ENCODE measurements at regions not wholly inside any gene's neighbourhood (a gene's known extent, or its start where the extent isn't known, plus 50 kb on each side); places are given as distances from the start of the nearest gene placed in this dataset.

GRCh38 chr12:89946518-89947135 lies 238.0 kb upstream of the ATP2B1 start:
- no peak for DNase-seq

- no peak for DNase-seq
These were observed 236.5 kb upstream of the ATP2B1 start for GRCh38 chr12:89945123-89945522.

GRCh38 chr12:89943463-89943862 lies 234.8 kb upstream of the ATP2B1 start:
- DNase-seq: no peak

- DNase-seq: no peak
These were observed 232.8 kb upstream of the ATP2B1 start for GRCh38 chr12:89941436-89941835.

- no peak for DNase-seq
These were observed 231.0 kb upstream of the ATP2B1 start for GRCh38 chr12:89939522-89940215.

GRCh38 chr12:89936631-89937030 lies 228.0 kb upstream of the ATP2B1 start:
- no peak for DNase-seq

GRCh38 chr12:89935850-89936249 lies 227.2 kb upstream of the ATP2B1 start:
- no peak for DNase-seq

GRCh38 chr12:89933911-89934310 lies 225.3 kb upstream of the ATP2B1 start:
- no peak for DNase-seq

- DNase-seq: no peak
These were observed 224.3 kb upstream of the ATP2B1 start for GRCh38 chr12:89932954-89933353.

GRCh38 chr12:89928467-89928866 lies 219.8 kb upstream of the ATP2B1 start:
- no peak for DNase-seq

- DNase-seq: no peak
These were observed 218.6 kb upstream of the ATP2B1 start for GRCh38 chr12:89927226-89927698.

GRCh38 chr12:89924191-89924590 lies 215.6 kb upstream of the ATP2B1 start:
- DNase-seq: no peak

GRCh38 chr12:89923091-89923490 lies 214.5 kb upstream of the ATP2B1 start:
- no peak for DNase-seq

GRCh38 chr12:89920866-89921265 lies 212.2 kb upstream of the ATP2B1 start:
- DNase-seq: no peak

- DNase-seq: no peak
These were observed 210.7 kb upstream of the ATP2B1 start for GRCh38 chr12:89919241-89919906.

- DNase-seq: no peak
These were observed 209.7 kb upstream of the ATP2B1 start for GRCh38 chr12:89918172-89918846.

GRCh38 chr12:89909753-89910152 lies 201.1 kb upstream of the ATP2B1 start:
- DNase-seq: no peak

GRCh38 chr12:89907659-89908058 lies 199.0 kb upstream of the ATP2B1 start:
- DNase-seq: no peak

- DNase-seq: no peak
These were observed 198.2 kb upstream of the ATP2B1 start for GRCh38 chr12:89906824-89907223.

GRCh38 chr12:89906178-89906577 lies 197.5 kb upstream of the ATP2B1 start:
- DNase-seq: no peak

GRCh38 chr12:89901906-89902642 lies 193.4 kb upstream of the ATP2B1 start:
- DNase-seq: no peak

- DNase-seq: no peak
These were observed 192.7 kb upstream of the ATP2B1 start for GRCh38 chr12:89901319-89901718.

GRCh38 chr12:89899651-89900050 lies 191.0 kb upstream of the ATP2B1 start:
- DNase-seq: no peak

Data from activated CD4-positive, alpha-beta T cell treated with anti-CD3 and anti-CD28 coated beads for 1 hour (primary cell).